ENCODE measurements at regions not wholly inside any gene's neighbourhood (a gene's known extent, or its start where the extent isn't known, plus 50 kb on each side); places are given as distances from the start of the nearest gene placed in this dataset.
"Not testable (repeated sequence)": the region's sequence is repeated elsewhere in the genome, so short reads cannot be mapped to it uniquely, and the experiment has no call there.

DNA sequence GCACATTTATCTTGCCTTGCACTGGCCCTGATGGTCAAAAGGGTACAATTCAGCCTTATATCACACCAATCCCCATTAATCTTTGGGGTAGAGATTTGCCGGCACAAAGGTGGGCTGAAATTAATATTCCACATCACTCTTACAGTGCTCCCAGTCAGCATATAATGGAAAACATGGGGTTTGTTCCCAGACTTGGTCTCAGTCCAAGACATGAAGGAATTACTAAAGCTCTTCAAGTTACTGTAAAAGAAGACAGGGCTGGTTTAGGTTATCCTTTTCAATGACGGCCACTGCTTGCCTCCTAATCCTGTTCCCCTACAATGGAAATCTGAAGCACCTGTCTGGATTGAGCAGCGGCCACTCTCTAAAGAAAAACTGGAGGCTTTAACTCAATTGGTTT, 160.7 kb downstream of the IER5 start:
- Histone ChIP-seq H3K23ac (ENCODE audit: low read length) (no peak overlapping the region), H4K5ac (ENCODE audit: low read length) (no peak overlapping the region), H2BK5ac (ENCODE audit: low read length) (no peak overlapping the region), H3K4me1 (ENCODE audit: control insufficient read depth, low read depth, low read length) (no peaks in the 10 kb centered on the region), H2AK5ac (ENCODE audit: low read length) (no peak overlapping the region), H3K79me2 (ENCODE audit: control insufficient read depth, insufficient read depth, low read length) (no peaks in the 10 kb centered on the region), H3K9ac (ENCODE audit: low read length) (no peak overlapping the region), H3K4me2 (ENCODE audit: low read length) (no peak overlapping the region), H3K4ac (ENCODE audit: low read depth, low read length) (no peak overlapping the region), H3K79me1 (ENCODE audit: low read length) (no peaks in the 10 kb centered on the region), H3K18ac (ENCODE audit: low read length) (no peak overlapping the region), H3K56ac (ENCODE audit: low read length) (no peak overlapping the region), H4K8ac (ENCODE audit: low read depth, low read length) (no peak overlapping the region), H3K4me3 (ENCODE audit: low read length) (no peak overlapping the region), H2BK15ac (replicated peaks; ENCODE audit: low read depth) (no peak overlapping the region), H3K27me3 (ENCODE audit: insufficient read depth, low read length, poor library complexity) (no peaks in the 10 kb centered on the region), H2BK120ac (ENCODE audit: low read depth, low read length) (no peak overlapping the region), H3K36me3 (ENCODE audit: control insufficient read depth, insufficient read depth, low read length) (no peaks in the 10 kb centered on the region), H3K27ac (ENCODE audit: low read depth, low read length) (no peak overlapping the region)
- DNase-seq = no peak
- no CpG with 5 or more reads among the region's 3 CpGs for WGBS (ENCODE audit: extremely low coverage, insufficient coverage, low lambda C conversion rate)

GRCh38 chr1:181250038-181250437, 161.5 kb downstream of the IER5 start:
- no peak overlapping the region for H2AK5ac ChIP-seq (ENCODE audit: low read length)
- H2BK120ac ChIP-seq (ENCODE audit: low read depth, low read length) = no peak overlapping the region
- no peaks in the 10 kb centered on the region for H3K36me3 ChIP-seq (ENCODE audit: control insufficient read depth, insufficient read depth, low read length)
- H3K27ac ChIP-seq (ENCODE audit: low read depth, low read length) = no peak overlapping the region
- no peak for DNase-seq
- H3K79me2 ChIP-seq (ENCODE audit: control insufficient read depth, insufficient read depth, low read length) = no peaks in the 10 kb centered on the region
- H3K4me2 ChIP-seq (ENCODE audit: low read length) = no peak overlapping the region
- no peaks in the 10 kb centered on the region for H3K4me1 ChIP-seq (ENCODE audit: control insufficient read depth, low read depth, low read length)
- no peak overlapping the region for H3K23ac ChIP-seq (ENCODE audit: low read length)
- H2BK15ac ChIP-seq (replicated peaks; ENCODE audit: low read depth) = no peak overlapping the region
- no peak overlapping the region for H4K5ac ChIP-seq (ENCODE audit: low read length)
- no peaks in the 10 kb centered on the region for H3K27me3 ChIP-seq (ENCODE audit: insufficient read depth, low read length, poor library complexity)
- H3K56ac ChIP-seq (ENCODE audit: low read length) = no peak overlapping the region
- no peak overlapping the region for H3K4me3 ChIP-seq (ENCODE audit: low read length)
- H4K8ac ChIP-seq (ENCODE audit: low read depth, low read length) = no peak overlapping the region
- WGBS (ENCODE audit: extremely low coverage, insufficient coverage, low lambda C conversion rate) = no CpG with 5 or more reads among the region's 2 CpGs
- H3K79me1 ChIP-seq (ENCODE audit: low read length) = no peaks in the 10 kb centered on the region
- no peak overlapping the region for H3K9ac ChIP-seq (ENCODE audit: low read length)
- H3K18ac ChIP-seq (ENCODE audit: low read length) = no peak overlapping the region
- no peak overlapping the region for H3K4ac ChIP-seq (ENCODE audit: low read depth, low read length)
- H2BK5ac ChIP-seq (ENCODE audit: low read length) = no peak overlapping the region

DNA sequence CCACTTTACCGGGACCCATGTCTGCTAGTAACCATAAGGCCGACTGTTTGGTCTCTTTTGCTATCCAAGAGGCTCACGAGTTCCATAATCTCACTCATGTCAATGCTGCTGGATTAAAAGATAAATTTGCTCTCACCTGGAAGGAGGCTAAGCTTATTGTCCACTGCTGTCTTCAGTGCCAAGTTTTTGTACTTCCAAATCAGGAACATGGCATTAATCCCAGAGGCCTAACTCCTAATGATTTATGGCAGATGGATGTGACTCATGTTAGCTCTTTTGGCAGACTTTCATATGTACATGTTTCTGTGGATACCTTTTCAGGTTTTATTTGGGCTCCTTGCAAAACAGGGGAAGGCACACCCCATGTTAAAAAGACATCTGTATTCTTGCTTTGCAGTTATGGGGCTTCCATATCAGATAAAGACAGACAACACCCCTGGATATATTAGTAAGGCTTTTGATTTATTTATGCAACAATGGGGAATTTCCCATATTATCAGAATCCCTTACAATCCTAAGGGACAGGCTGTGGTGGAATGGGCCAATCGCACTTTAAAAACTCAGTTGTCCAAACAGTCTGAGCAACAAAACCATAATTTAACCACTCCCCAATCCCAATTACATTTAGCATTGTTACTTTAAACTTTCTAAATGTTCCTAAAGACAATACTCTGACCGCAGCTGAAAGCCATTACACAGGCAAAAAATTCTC, 162.7 kb downstream of the IER5 start:
- no CpG with 5 or more reads among the region's 5 CpGs for WGBS (ENCODE audit: extremely low coverage, insufficient coverage, low lambda C conversion rate)
- no peak overlapping the region for H3K56ac ChIP-seq (ENCODE audit: low read length)
- DNase-seq = no peak
- H4K5ac ChIP-seq (ENCODE audit: low read length) = no peak overlapping the region
- H3K4ac ChIP-seq (ENCODE audit: low read depth, low read length) = no peak overlapping the region
- H3K27ac ChIP-seq (ENCODE audit: low read depth, low read length) = no peak overlapping the region
- H3K4me2 ChIP-seq (ENCODE audit: low read length) = no peak overlapping the region
- H3K79me2 ChIP-seq (ENCODE audit: control insufficient read depth, insufficient read depth, low read length) = no peaks in the 10 kb centered on the region
- H3K79me1 ChIP-seq (ENCODE audit: low read length) = no peaks in the 10 kb centered on the region
- no peaks in the 10 kb centered on the region for H3K27me3 ChIP-seq (ENCODE audit: insufficient read depth, low read length, poor library complexity)
- H4K8ac ChIP-seq (ENCODE audit: low read depth, low read length) = no peak overlapping the region
- no peak overlapping the region for H2BK120ac ChIP-seq (ENCODE audit: low read depth, low read length)
- H2BK5ac ChIP-seq (ENCODE audit: low read length) = no peak overlapping the region
- no peak overlapping the region for H2BK15ac ChIP-seq (replicated peaks; ENCODE audit: low read depth)
- H3K4me1 ChIP-seq (ENCODE audit: control insufficient read depth, low read depth, low read length) = no peaks in the 10 kb centered on the region
- H3K4me3 ChIP-seq (ENCODE audit: low read length) = no peak overlapping the region
- H3K9ac ChIP-seq (ENCODE audit: low read length) = no peak overlapping the region
- no peak overlapping the region for H2AK5ac ChIP-seq (ENCODE audit: low read length)
- no peaks in the 10 kb centered on the region for H3K36me3 ChIP-seq (ENCODE audit: control insufficient read depth, insufficient read depth, low read length)
- H3K18ac ChIP-seq (ENCODE audit: low read length) = no peak overlapping the region
- H3K23ac ChIP-seq (ENCODE audit: low read length) = no peak overlapping the region

DNA sequence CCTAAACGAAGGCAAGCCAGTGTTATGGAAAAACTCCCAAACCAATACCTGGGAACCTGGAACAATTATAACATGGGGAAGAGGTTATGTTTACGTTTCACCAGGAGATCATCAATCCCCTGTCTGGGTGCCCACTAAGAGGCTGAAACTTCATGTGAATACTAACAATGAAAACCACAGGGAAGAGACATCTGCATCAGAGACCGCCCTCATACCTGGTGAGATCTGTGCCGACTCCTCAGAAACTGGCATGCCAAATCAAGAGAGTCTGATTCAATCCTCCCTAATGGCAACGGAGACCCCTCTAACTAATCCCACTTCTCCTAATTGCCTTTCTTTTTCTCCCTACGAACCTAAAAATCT, 163.2 kb downstream of the IER5 start:
- Histone ChIP-seq H3K4ac (ENCODE audit: low read depth, low read length) (no peak overlapping the region), H3K4me2 (ENCODE audit: low read length) (no peak overlapping the region), H3K27me3 (ENCODE audit: insufficient read depth, low read length, poor library complexity) (no peaks in the 10 kb centered on the region), H3K23ac (ENCODE audit: low read length) (no peak overlapping the region), H2BK120ac (ENCODE audit: low read depth, low read length) (no peak overlapping the region), H3K4me1 (ENCODE audit: control insufficient read depth, low read depth, low read length) (no peaks in the 10 kb centered on the region), H3K9ac (ENCODE audit: low read length) (no peak overlapping the region), H4K8ac (ENCODE audit: low read depth, low read length) (no peak overlapping the region), H3K4me3 (ENCODE audit: low read length) (no peak overlapping the region), H4K5ac (ENCODE audit: low read length) (no peak overlapping the region), H3K56ac (ENCODE audit: low read length) (no peak overlapping the region), H2AK5ac (ENCODE audit: low read length) (no peak overlapping the region), H3K18ac (ENCODE audit: low read length) (no peak overlapping the region), H2BK5ac (ENCODE audit: low read length) (no peak overlapping the region), H2BK15ac (replicated peaks; ENCODE audit: low read depth) (no peak overlapping the region), H3K27ac (ENCODE audit: low read depth, low read length) (no peak overlapping the region), H3K79me1 (ENCODE audit: low read length) (no peaks in the 10 kb centered on the region), H3K79me2 (ENCODE audit: control insufficient read depth, insufficient read depth, low read length) (no peaks in the 10 kb centered on the region), H3K36me3 (ENCODE audit: control insufficient read depth, insufficient read depth, low read length) (no peaks in the 10 kb centered on the region)
- no CpG with 5 or more reads among the region's 6 CpGs for WGBS (ENCODE audit: extremely low coverage, insufficient coverage, low lambda C conversion rate)
- DNase-seq = peak; percentile 9

- not testable (repeated sequence) for H3K36me3 ChIP-seq (ENCODE audit: control insufficient read depth, insufficient read depth, low read length); H2BK120ac ChIP-seq (ENCODE audit: low read depth, low read length); H4K5ac ChIP-seq (ENCODE audit: low read length); H3K9ac ChIP-seq (ENCODE audit: low read length); H3K79me2 ChIP-seq (ENCODE audit: control insufficient read depth, insufficient read depth, low read length); H3K79me1 ChIP-seq (ENCODE audit: low read length); H3K4me2 ChIP-seq (ENCODE audit: low read length); H4K8ac ChIP-seq (ENCODE audit: low read depth, low read length); H2BK5ac ChIP-seq (ENCODE audit: low read length); H3K4me3 ChIP-seq (ENCODE audit: low read length); H3K18ac ChIP-seq (ENCODE audit: low read length); H3K27me3 ChIP-seq (ENCODE audit: insufficient read depth, low read length, poor library complexity); H2AK5ac ChIP-seq (ENCODE audit: low read length); H3K56ac ChIP-seq (ENCODE audit: low read length); H3K27ac ChIP-seq (ENCODE audit: low read depth, low read length); DNase-seq; H2BK15ac ChIP-seq (replicated peaks; ENCODE audit: low read depth); H3K4ac ChIP-seq (ENCODE audit: low read depth, low read length); H3K23ac ChIP-seq (ENCODE audit: low read length); H3K4me1 ChIP-seq (ENCODE audit: control insufficient read depth, low read depth, low read length)
- no CpG with 5 or more reads among the region's 2 CpGs for WGBS (ENCODE audit: extremely low coverage, insufficient coverage, low lambda C conversion rate)
These were observed 165.1 kb downstream of the IER5 start for GRCh38 chr1:181253601-181254000.

DNA sequence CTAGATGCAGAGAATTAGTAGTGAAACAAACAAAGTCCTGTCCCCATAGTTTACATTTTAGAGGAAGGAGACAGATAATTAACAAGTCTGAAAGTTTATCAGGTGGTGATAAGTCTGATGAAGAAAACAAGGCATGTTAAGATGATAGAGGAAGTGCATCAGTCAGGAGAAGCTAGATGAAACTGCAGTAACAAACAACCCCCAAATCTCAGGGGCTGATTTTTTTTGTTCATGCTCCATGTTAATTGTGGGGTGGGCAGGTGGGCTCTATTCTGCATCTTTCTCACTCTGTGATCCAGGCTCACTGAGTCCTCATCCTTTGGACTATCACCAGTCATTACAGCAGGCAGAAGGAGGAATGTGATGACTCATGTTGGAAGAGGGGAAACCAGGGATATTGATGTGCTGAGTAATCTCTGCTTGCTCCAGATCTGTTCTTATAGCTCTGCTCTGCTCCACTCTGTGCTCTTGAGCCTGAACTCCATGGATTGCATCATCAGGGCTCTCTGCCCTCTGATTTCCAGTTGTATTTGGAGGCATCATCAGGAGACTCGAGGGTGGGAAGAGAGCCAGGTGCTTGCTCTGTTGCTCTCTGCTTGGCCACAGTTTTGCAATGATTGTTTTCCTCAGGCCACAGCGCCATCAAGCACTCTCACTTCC, 166.9 kb downstream of the IER5 start:
- Histone ChIP-seq H2BK5ac (ENCODE audit: low read length) (no peak overlapping the region), H3K36me3 (ENCODE audit: control insufficient read depth, insufficient read depth, low read length) (no peaks in the 10 kb centered on the region), H3K4me2 (ENCODE audit: low read length) (no peak overlapping the region), H3K4me1 (ENCODE audit: control insufficient read depth, low read depth, low read length) (no peaks in the 10 kb centered on the region), H3K23ac (ENCODE audit: low read length) (no peak overlapping the region), H3K27me3 (ENCODE audit: insufficient read depth, low read length, poor library complexity) (no peaks in the 10 kb centered on the region), H3K18ac (ENCODE audit: low read length) (no peak overlapping the region), H3K27ac (ENCODE audit: low read depth, low read length) (no peak overlapping the region), H2BK15ac (replicated peaks; ENCODE audit: low read depth) (no peak overlapping the region), H2BK120ac (ENCODE audit: low read depth, low read length) (no peak overlapping the region), H3K4me3 (ENCODE audit: low read length) (no peak overlapping the region), H4K8ac (ENCODE audit: low read depth, low read length) (no peak overlapping the region), H3K9ac (ENCODE audit: low read length) (no peak overlapping the region), H3K79me1 (ENCODE audit: low read length) (no peaks in the 10 kb centered on the region), H2AK5ac (ENCODE audit: low read length) (no peak overlapping the region), H3K4ac (ENCODE audit: low read depth, low read length) (no peak overlapping the region), H4K5ac (ENCODE audit: low read length) (no peak overlapping the region), H3K56ac (ENCODE audit: low read length) (no peak overlapping the region), H3K79me2 (ENCODE audit: control insufficient read depth, insufficient read depth, low read length) (no peaks in the 10 kb centered on the region)
- no CpG with 5 or more reads among the region's 2 CpGs for WGBS (ENCODE audit: extremely low coverage, insufficient coverage, low lambda C conversion rate)
- DNase-seq = peak; percentile 81

Measured in mesendoderm (in vitro differentiated cells).